Mesothelial cell of epicardium (in vitro differentiated cells): ENCODE measurements at regions not wholly inside any gene's neighbourhood (a gene's known extent, or its start where the extent isn't known, plus 50 kb on each side); places are given as distances from the start of the nearest gene placed in this dataset.

ENCODE experiments used
- DNase-seq, 2 experiments: peaks; one replicate each; pipeline ENCODE4 v3.0.0; 2021; ENCODE audit warnings: low spot score in 2 of 2; ENCODE audit not compliant: unreplicated experiment in 2 of 2
- H3K27ac Mint-ChIP-seq: 2 replicates; pipeline ENCODE4 v1.8.0; 2021; ENCODE audit warnings: mixed read lengths
- H3K27me3 Mint-ChIP-seq: 2 replicates; pipeline ENCODE4 v1.8.0; 2021; ENCODE audit warnings: low read depth, mixed read lengths
- H3K36me3 Mint-ChIP-seq: 2 replicates; pipeline ENCODE4 v1.8.0; 2021; ENCODE audit warnings: mixed read lengths
- H3K4me1 Mint-ChIP-seq: 2 replicates; pipeline ENCODE4 v1.8.0; 2021; ENCODE audit warnings: mixed read lengths
- H3K4me3 Mint-ChIP-seq: 2 replicates; pipeline ENCODE4 v1.8.0; 2021; ENCODE audit warnings: mild to moderate bottlenecking, moderate library complexity, mixed read lengths
- H3K9me3 Mint-ChIP-seq: 2 replicates; pipeline ENCODE4 v1.8.0; 2021; ENCODE audit warnings: mixed read lengths
- CTCF ChIP-seq: fragments of 200-600 bp; sonication (generic); IDR thresholded peaks from one replicate; pipeline ENCODE4 v1.5.0; 2021; ENCODE audit warnings: antibody characterized with exemption; ENCODE audit not compliant: unreplicated experiment

GRCh38 chr18:11247381-11247970 lies 98.1 kb upstream of the PIEZO2 start:
- H3K27ac Mint-ChIP-seq: no peak overlapping the region
- H3K27me3 Mint-ChIP-seq: no peaks in the 10 kb centered on the region
- no peak for TF ChIP-seq CTCF
- peaks cover 15% of the 10 kb centered on the region for H3K4me1 Mint-ChIP-seq
- H3K36me3 Mint-ChIP-seq: no peaks in the 10 kb centered on the region
- DNase-seq: no peak
- H3K9me3 Mint-ChIP-seq: no peaks in the 10 kb centered on the region
- no peak overlapping the region for H3K4me3 Mint-ChIP-seq

GRCh38 chr18:11246495-11247300 lies 97.3 kb upstream of the PIEZO2 start:
- Mint-ChIP-seq H3K27ac (no peak overlapping the region), H3K9me3 (no peaks in the 10 kb centered on the region), H3K4me1 (peaks cover 10% of the 10 kb centered on the region), H3K36me3 (no peaks in the 10 kb centered on the region), H3K27me3 (no peaks in the 10 kb centered on the region), H3K4me3 (no peak overlapping the region)
- no peak for TF ChIP-seq CTCF
- DNase-seq: no peak

GRCh38 chr18:11245879-11246278 lies 96.5 kb upstream of the PIEZO2 start:
- H3K4me3 Mint-ChIP-seq: no peak overlapping the region
- no peak overlapping the region for H3K27ac Mint-ChIP-seq

GRCh38 chr18:11237484-11237883 lies 88.1 kb upstream of the PIEZO2 start:
- TF ChIP-seq CTCF: no peak
- Mint-ChIP-seq H3K4me1 (no peaks in the 10 kb centered on the region), H3K27me3 (no peaks in the 10 kb centered on the region), H3K27ac (no peak overlapping the region), H3K36me3 (peaks cover 2% of the 10 kb centered on the region), H3K4me3 (no peak overlapping the region), H3K9me3 (peaks cover 10% of the 10 kb centered on the region)
- no peak for DNase-seq

More at GRCh38 chr18:11245879-11246278, 96.5 kb upstream of the PIEZO2 start:
- no peak for DNase-seq
- Mint-ChIP-seq H3K27me3 (no peaks in the 10 kb centered on the region), H3K9me3 (no peaks in the 10 kb centered on the region), H3K36me3 (no peaks in the 10 kb centered on the region), H3K4me1 (peaks cover 6% of the 10 kb centered on the region)
- TF ChIP-seq CTCF: no peak

GRCh38 chr18:11237066-11237465 lies 87.7 kb upstream of the PIEZO2 start:
- Mint-ChIP-seq H3K27ac (no peak overlapping the region), H3K4me3 (no peak overlapping the region), H3K4me1 (no peaks in the 10 kb centered on the region), H3K9me3 (peaks cover 12% of the 10 kb centered on the region), H3K36me3 (peaks cover 2% of the 10 kb centered on the region), H3K27me3 (no peaks in the 10 kb centered on the region)
- TF ChIP-seq CTCF: no peak
- no peak for DNase-seq
